GM19043 (cell line): ENCODE measurements at regions not wholly inside any gene's neighbourhood (a gene's known extent, or its start where the extent isn't known, plus 50 kb on each side); places are given as distances from the start of the nearest gene placed in this dataset.

Source experiments
- ATAC-seq: cut with Tn5 transposase; IDR thresholded peaks from one replicate; pipeline ENCODE4 v1.9.1; 2021; ENCODE audit warnings: low read depth; ENCODE audit not compliant: unreplicated experiment

DNA sequence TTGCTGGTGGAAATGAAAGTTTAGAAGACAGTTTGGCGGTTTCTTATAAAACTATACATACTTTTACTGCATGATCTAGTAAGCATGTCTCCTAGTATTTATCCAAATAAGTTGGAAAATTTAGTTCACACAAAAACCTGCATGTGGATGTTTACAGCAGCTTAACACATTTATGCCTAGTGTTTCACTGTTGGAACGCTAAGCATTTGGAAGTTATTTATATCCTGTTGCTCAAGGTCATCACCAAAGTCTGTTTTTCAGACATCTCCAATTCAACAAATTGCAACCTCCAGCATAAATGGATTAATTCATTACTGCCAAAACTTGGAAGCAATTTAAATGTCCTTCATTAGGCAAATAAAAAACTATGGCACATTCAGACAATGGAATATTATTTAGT lies 461.8 kb downstream of the SUCLA2 start:
- ATAC-seq = no peak

DNA sequence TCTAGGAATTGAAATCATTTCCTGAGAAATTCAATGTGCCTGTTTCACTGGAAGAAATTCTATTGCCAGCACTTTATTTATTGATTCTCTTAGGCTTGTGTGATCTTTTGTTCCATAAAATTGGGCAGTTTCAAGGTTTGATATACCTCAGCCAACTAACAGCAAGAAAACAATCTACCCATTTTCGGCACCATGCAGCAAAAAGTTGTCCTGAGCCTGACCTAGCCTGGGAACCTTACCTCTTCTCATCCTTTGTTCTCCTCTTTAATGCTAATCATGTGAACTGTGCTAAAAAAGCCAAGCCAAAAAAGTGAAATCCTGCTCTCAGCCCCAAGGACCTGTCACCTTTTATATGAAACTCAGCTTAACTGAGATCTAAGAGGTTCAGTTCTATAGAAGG lies 477.3 kb downstream of the SUCLA2 start:
- ATAC-seq = no peak

GRCh38 chr13:47521890-47522487 lies 479.1 kb downstream of the SUCLA2 start:
- ATAC-seq = no peak

GRCh38 chr13:47519626-47520025 lies 481.4 kb downstream of the SUCLA2 start:
- no peak for ATAC-seq

GRCh38 chr13:47518530-47518929 lies 482.5 kb downstream of the SUCLA2 start:
- no peak for ATAC-seq

DNA sequence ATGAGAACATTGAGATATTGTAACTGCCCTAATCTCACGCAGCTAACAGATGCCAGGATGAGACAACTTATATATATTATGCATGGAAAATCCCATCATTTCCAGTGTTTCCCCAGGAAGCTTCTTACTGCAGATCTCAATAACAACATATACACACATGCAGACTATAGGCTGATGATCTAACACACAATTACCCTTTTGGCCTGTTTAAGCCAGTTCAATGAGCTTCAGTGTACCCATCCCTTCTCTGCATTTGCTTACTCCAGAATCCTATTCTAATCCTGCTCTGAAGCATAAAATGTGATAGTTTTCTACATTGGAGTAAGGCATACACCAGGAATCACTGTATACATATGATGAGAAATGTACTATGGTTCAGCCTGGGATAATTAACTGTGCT lies 489.4 kb downstream of the SUCLA2 start:
- no peak for ATAC-seq

DNA sequence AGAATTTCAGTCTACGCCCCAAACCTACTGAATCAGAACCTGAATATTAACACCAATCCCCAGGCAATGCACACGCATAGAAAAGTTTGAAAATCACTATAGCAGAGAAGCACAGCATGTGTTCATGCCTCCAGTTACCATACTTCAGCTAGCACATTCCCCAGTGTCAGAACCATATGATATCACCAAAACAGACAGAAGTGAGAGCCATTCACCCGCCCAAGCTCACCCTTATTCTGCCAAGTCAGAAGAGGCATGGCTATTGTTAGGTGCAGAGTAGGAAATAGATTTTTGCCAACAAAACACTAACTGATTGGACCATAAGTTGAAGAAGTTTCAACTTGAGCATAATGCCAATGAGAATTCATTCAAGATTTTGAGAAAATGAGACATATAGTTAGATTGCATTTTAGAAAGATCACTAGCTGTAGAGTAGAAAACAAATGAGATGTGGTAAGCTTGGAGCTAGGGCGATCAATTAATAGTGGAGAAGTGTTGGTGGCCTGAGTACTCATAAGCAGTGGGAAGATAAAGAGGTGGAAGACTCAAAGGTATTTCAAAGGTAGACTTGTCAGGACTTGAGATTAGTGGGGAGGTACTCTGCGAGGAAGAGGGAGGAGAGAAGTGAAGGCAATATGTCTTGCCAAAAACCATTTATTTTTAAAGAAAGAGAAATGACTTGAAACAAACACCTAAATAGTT lies 492.4 kb downstream of the SUCLA2 start:
- no peak for ATAC-seq

- no peak for ATAC-seq
These were observed 497.6 kb downstream of the SUCLA2 start for GRCh38 chr13:47503475-47503874.

GRCh38 chr13:47502166-47502565 lies 498.9 kb downstream of the SUCLA2 start:
- no peak for ATAC-seq

- no peak for ATAC-seq
These were observed 501.5 kb downstream of the SUCLA2 start for GRCh38 chr13:47499358-47500150.

GRCh38 chr13:47484548-47484947 lies 516.5 kb downstream of the SUCLA2 start:
- ATAC-seq = no peak

DNA sequence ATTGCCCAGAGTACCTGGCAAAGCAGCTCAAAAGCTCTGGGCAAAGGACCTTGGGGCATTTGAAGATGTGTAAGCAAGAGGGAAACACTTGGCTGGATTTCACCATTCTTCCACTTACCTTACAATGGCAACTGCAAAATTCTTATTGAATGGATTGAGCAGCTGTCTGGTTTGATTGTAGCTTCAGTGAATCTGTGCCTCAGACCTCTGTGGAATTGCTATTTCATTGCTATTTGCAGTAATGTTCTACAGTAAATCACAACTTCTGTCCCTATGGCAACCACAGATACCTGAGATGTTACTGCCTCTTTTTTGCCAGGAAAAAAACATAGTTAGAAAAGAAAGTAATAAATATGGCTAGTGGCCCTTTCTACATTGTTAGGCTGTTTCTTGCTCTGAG lies 519.5 kb downstream of the SUCLA2 start:
- no peak for ATAC-seq

- ATAC-seq = no peak
These were observed 520.1 kb downstream of the SUCLA2 start for GRCh38 chr13:47480951-47481350.

DNA sequence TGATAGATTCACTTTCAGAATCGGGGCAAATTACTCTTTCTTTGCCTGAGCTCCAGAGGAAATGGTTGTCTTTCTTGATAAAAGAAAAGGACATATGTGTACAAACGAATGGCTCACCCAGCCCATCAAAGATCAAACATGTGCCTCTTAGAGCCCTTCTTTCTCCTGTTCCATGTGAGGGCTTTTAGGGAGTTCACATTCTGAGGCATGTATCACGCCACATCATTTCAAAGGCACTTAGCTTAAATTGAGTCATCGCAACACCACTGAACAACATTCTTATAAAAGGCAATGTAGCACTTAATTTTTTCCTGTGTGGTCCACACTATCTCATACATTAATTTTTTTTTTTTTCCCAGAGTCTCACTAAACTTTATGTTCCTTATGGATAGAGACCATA lies 521.0 kb downstream of the SUCLA2 start:
- ATAC-seq = no peak

GRCh38 chr13:47478985-47479384 lies 522.1 kb downstream of the SUCLA2 start:
- no peak for ATAC-seq

- no peak for ATAC-seq
These were observed 525.6 kb downstream of the SUCLA2 start for GRCh38 chr13:47475441-47475948.

DNA sequence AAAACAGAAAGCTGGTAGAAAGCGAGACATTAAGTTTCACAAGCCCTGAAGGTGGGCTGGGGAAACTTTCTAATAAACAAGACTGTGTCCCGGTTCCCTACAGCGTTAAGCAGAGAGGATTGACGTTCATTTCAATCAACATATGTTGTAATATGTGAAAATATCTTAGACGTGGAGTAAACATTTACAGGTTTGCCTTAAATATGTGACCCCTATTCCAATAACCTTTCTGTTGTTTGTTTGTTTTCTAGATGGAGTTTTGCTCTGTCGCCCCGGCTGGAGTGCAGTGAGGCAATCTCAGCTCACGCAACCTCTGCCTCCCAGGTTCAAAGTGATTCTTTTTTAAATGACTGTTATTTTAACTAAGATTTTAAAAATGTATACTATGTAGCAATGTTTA lies 526.2 kb downstream of the SUCLA2 start:
- no peak for ATAC-seq

- ATAC-seq = no peak
These were observed 526.7 kb downstream of the SUCLA2 start for GRCh38 chr13:47474326-47474725.

GRCh38 chr13:47472516-47472915 lies 528.6 kb downstream of the SUCLA2 start:
- no peak for ATAC-seq

GRCh38 chr13:47463726-47464125 lies 537.3 kb downstream of the SUCLA2 start:
- ATAC-seq = no peak

- no peak for ATAC-seq
These were observed 538.1 kb downstream of the SUCLA2 start for GRCh38 chr13:47463002-47463401.

DNA sequence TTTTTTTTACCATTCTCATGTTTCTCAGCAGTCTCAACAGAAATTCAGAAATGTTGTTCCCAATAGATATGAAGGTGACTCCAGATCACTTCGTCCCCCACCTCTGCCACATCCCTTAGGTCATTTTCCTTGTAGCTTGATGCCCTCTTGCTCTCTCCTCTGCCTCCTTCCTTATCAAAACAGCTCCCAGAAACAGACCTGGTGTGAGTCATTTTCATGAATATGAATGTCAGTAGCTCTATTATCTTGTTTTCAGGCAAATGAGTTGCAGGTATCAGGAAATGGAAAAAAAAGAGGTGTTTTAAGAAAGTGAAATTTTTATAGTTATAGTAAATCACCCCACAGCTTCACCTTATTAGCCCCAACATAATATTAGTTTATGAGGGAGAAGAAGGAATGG lies 539.3 kb downstream of the SUCLA2 start:
- ATAC-seq = no peak
